Stimulated activated CD4-positive, alpha-beta T cell treated with anti-CD3 and anti-CD28 coated beads, TNF-alpha, amount 100 ng/mL, for 24 hours (primary cell): ENCODE measurements at regions not wholly inside any gene's neighbourhood (a gene's known extent, or its start where the extent isn't known, plus 50 kb on each side); places are given as distances from the start of the nearest gene placed in this dataset.

Experiments used
- DNase-seq, 3 experiments: peaks; one replicate each; pipeline ENCODE4 v3.0.0-alpha.2; 2020; ENCODE audit warnings: low read depth in 3 of 3

DNA sequence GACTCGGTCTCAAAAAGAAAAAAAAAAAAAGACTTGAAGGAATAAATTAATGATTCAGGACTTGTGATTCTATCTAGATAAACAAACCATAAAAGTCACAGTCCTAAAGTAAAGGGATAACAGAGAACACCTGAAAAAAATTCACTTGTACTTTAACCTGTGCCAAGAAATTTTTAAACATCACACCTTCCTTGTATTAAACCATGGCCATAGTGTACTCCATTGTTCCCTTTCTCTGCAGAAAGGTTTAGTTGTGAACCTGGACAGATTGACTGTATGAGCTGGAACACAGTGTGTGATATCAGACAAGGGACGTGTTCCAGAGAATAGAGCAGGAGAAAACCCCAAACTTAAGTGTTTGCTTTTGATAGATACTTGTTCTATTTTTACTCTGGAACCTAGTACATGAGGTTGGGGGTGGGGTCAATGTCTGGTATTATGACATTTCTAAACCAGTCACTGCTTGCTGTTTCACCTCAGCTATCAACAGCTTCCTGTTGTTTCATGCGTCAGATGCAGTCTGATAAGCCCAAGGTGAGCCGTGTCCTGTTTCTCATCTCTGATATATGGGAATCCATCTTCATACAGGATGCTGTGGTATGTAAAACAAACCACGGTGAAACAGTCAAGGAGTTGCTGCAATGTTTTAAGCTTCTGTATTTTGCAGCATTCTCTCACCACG is 62.5 kb upstream of the ITGA1 start:
- DNase-seq = peak in 1 of 3 experiments; percentile 37

DNA sequence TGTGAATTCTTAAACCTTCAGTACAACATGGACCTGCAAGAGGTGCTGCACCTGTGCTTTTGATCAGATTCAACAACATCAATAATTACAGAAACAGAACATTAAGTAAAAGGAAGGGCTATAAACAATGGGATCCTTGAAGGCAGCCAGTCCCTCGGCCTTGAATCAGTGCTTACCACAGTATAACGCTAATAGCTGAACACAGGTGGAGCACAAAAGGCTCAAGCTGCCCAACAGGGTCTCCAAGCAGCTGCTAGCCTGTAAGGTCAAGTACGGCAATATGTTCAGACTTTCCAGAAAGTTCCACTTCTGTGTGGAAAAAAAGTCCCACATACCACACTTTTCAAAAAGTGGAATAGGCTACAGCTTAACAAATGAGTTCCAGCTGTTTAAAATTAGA is 61.9 kb upstream of the ITGA1 start:
- no peak for DNase-seq

DNA sequence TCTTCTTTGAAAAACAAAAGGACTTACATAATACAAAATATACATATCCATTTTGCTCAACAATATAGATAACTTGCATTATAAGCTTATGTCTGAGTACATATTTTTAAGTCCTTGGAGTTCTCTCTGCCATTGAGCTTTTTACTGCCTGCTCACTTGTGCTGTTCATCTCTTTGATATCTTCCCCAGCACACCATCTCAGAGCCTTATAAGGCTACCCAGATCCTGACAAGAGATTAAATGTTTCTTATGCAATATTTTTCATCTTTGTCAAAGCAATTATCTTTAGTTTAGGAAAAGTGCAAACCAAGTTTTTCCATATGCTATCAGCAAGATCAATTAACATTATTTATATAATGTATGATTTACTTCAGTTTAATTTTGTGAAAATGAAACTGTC is 60.7 kb upstream of the ITGA1 start:
- DNase-seq = no peak

- DNase-seq = no peak
Measured at GRCh38 chr5:52727576-52727975, 60.1 kb upstream of the ITGA1 start.

- DNase-seq = no peak
Measured at GRCh38 chr5:52728224-52728623, 59.5 kb upstream of the ITGA1 start.

DNA sequence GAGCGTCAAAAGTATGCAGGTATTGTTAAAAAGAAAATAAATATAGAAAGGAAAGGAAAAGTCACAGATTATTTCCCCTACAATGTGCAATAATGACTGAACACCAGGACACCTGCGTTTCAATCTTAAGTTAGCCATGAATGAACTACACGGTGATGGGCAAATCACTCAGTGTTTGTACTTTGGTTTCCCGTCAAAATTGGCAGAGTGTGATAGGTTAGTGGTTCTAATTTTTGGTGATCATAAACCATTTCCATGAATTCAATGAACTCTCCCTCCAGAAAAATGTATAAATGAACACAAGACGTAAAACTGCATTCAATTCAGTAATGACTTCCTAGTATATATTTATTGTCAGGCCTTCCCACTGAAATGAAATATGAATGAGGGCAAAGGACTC is 59.0 kb upstream of the ITGA1 start:
- no peak for DNase-seq

DNA sequence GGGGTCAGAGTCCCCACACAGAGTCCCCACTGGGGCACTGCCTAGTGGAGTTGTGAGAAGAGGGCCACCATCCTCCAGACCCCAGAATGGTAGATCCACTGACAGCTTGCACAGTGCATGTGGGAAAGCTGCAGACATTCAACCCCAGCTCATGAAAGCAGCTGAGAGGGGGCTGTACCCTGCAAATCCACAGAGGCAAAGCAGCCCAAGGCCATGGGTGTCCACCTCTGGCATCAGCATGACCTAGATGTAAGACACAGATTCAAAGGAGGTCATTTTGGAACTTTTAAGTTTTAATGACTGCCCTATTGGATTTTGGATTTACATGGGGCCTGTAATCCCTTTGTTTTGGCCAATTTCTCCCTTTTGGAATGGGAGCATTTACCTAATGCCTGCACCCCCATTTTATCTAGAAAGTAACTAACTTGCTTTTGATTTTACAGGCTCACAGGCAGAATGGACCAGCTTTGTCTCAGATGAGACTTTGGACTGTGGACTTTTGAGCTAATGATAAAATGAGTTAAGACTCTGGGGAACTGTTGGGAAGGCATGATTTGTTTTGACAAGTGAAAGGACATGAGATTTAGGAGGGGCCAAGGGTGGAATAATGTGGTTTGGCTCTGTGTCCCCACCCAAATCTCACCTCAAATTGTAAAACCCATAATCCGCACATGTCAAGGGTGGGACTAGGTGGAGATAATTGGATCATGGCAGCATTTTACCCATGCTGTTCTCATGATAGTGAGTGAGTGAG is 56.3 kb upstream of the ITGA1 start:
- no peak for DNase-seq

- no peak for DNase-seq
Measured at GRCh38 chr5:52734557-52734956, 53.2 kb upstream of the ITGA1 start.

- DNase-seq = no peak
Measured at GRCh38 chr5:52735139-52735538, 52.6 kb upstream of the ITGA1 start.
